Neural cell (in vitro differentiated cells): ENCODE measurements at regions not wholly inside any gene's neighbourhood (a gene's known extent, or its start where the extent isn't known, plus 50 kb on each side); places are given as distances from the start of the nearest gene placed in this dataset.
"Not testable (repeated sequence)": the region's sequence is repeated elsewhere in the genome, so short reads cannot be mapped to it uniquely, and the experiment has no call there.

Source experiments
- H2AFZ ChIP-seq: fragments of 200-600, 300-800 bp; sonication (generic), shearing (Covaris generic); 2 replicates; pipeline ENCODE4 v1.6.0; 2014; ENCODE audit warnings: low read depth, mild to moderate bottlenecking, antibody characterized with exemption, low read length, moderate library complexity
- H3F3A ChIP-seq: fragments of 200-600 bp; shearing (Covaris generic); 2 replicates; pipeline ENCODE4 v1.6.1; 2016; ENCODE audit warnings: mild to moderate bottlenecking, moderate library complexity, mixed read lengths, antibody characterized with exemption, low read length; ENCODE audit not compliant: insufficient read depth, poor library complexity, severe bottlenecking
- H3K27ac ChIP-seq: fragments of 200-600, 300-800 bp; sonication (generic), shearing (Covaris generic); 2 replicates; pipeline ENCODE4 v1.5.1; 2014; ENCODE audit warnings: mild to moderate bottlenecking, low read length, moderate library complexity
- H3K27me3 ChIP-seq: fragments of 300-800, 200-600 bp; sonication (generic), shearing (Covaris generic); 2 replicates; pipeline ENCODE4 v1.6.0; 2014; ENCODE audit warnings: mild to moderate bottlenecking, low read depth, low read length, moderate library complexity; ENCODE audit not compliant: insufficient read depth
- H3K36me3 ChIP-seq: fragments of 300-800, 200-600 bp; sonication (generic), shearing (Covaris generic); 2 replicates; pipeline ENCODE4 v1.5.1; 2014; ENCODE audit warnings: mild to moderate bottlenecking, antibody characterized with exemption, low read length, moderate library complexity; ENCODE audit not compliant: insufficient read depth
- H3K4me2 ChIP-seq: fragments of 300-800, 200-600 bp; sonication (generic), shearing (Covaris generic); 2 replicates; pipeline ENCODE4 v1.6.0; 2014; ENCODE audit warnings: mild to moderate bottlenecking, low read length
- H3K4me3 ChIP-seq: fragments of 300-800, 200-600 bp; sonication (generic), shearing (Covaris generic); 2 replicates; pipeline ENCODE4 v1.5.1; 2014; ENCODE audit warnings: mild to moderate bottlenecking, low read length, moderate library complexity
- H3K79me2 ChIP-seq: fragments of 200-600 bp; shearing (Covaris generic); replicated peaks from 2 replicates; pipeline ENCODE4 v1.6.0; 2014; ENCODE audit warnings: mild to moderate bottlenecking, low read length, moderate library complexity; ENCODE audit not compliant: insufficient read depth
- H3K9ac ChIP-seq: fragments of 300-800, 200-600 bp; sonication (generic), shearing (Covaris generic); 2 replicates; pipeline ENCODE4 v1.6.1; 2016; ENCODE audit warnings: mild to moderate bottlenecking, low read length, mixed read lengths
- H3K9me2 ChIP-seq: fragments of 200-600 bp; shearing (Covaris generic); 2 replicates; pipeline ENCODE4 v1.6.1; 2016; ENCODE audit warnings: mild to moderate bottlenecking, low read length, mixed read lengths; ENCODE audit not compliant: insufficient read depth
- H3K9me3 ChIP-seq: fragments of 200-600, 300-800 bp; sonication (generic), shearing (Covaris generic); 2 replicates; pipeline ENCODE4 v1.6.1; 2016; ENCODE audit warnings: mild to moderate bottlenecking, mixed run types, low read length, moderate library complexity, mixed read lengths
- H4K20me1 ChIP-seq: fragments of 200-600 bp; shearing (Covaris generic); 2 replicates; pipeline ENCODE4 v1.6.1; 2016; ENCODE audit warnings: mild to moderate bottlenecking, mixed run types; ENCODE audit not compliant: insufficient read depth
- CTCF ChIP-seq: fragments of 450-650 bp; IDR thresholded peaks from 2 replicates; pipeline ENCODE4 v1.5.1; 2014; ENCODE audit warnings: antibody characterized with exemption, mild to moderate bottlenecking, moderate library complexity; ENCODE audit not compliant: poor library complexity, severe bottlenecking
- EP300 ChIP-seq: fragments of 450-650 bp; conservative IDR thresholded peaks from 2 replicates; pipeline ENCODE4 v1.6.1; 2014; ENCODE audit warnings: antibody characterized with exemption, mild to moderate bottlenecking, moderate library complexity; ENCODE audit not compliant: poor library complexity, severe bottlenecking
- EZH2 ChIP-seq: fragments of 200-600, 300-800 bp; shearing (Covaris generic), sonication (generic); IDR thresholded peaks from 2 replicates; pipeline ENCODE4 v1.6.1; 2014; ENCODE audit warnings: antibody characterized with exemption, low read length, borderline replicate concordance, mild to moderate bottlenecking; ENCODE audit not compliant: insufficient read depth, poor library complexity, severe bottlenecking
- POLR2AphosphoS5 ChIP-seq: IDR thresholded peaks from 2 replicates; pipeline ENCODE4 v1.6.1; 2012
- RAD21 ChIP-seq: fragments of 450-650 bp; conservative IDR thresholded peaks from 2 replicates; pipeline ENCODE4 v1.6.1; 2014; ENCODE audit warnings: antibody characterized with exemption, mild to moderate bottlenecking, moderate library complexity
- REST ChIP-seq: IDR thresholded peaks from 2 replicates; pipeline ENCODE4 v1.6.1; 2012; ENCODE audit warnings: borderline replicate concordance
- SMC3 ChIP-seq: fragments of 450-650 bp; conservative IDR thresholded peaks from 2 replicates; pipeline ENCODE4 v1.6.1; 2014; ENCODE audit warnings: antibody characterized with exemption, mild to moderate bottlenecking, moderate library complexity; ENCODE audit not compliant: poor library complexity
- TAF1 ChIP-seq: IDR thresholded peaks from 2 replicates; pipeline ENCODE4 v1.6.1; 2012; ENCODE audit warnings: low read depth

- H3K79me2 ChIP-seq: no peaks in the 10 kb centered on the region
- no peak overlapping the region for H3K9ac ChIP-seq
- H3K36me3 ChIP-seq: no peaks in the 10 kb centered on the region
- no peak overlapping the region for H3K4me2 ChIP-seq
- H3K9me2 ChIP-seq: no peaks in the 10 kb centered on the region
- no peaks in the 10 kb centered on the region for H3F3A ChIP-seq
- H2AFZ ChIP-seq: no peak overlapping the region
- TF ChIP-seq RAD21 (no peak), SMC3 (no peak)
- H3K9me3 ChIP-seq: no peaks in the 10 kb centered on the region
- H4K20me1 ChIP-seq: no peaks in the 10 kb centered on the region
- no peaks in the 10 kb centered on the region for H3K27me3 ChIP-seq
- H3K27ac ChIP-seq: no peak overlapping the region
- no peak overlapping the region for H3K4me3 ChIP-seq
Measured at GRCh38 chrX:63282077-63282476, 69.1 kb downstream of the SPIN4 start.

GRCh38 chrX:63281465-63281864, 69.7 kb downstream of the SPIN4 start:
- H3K9ac ChIP-seq: no peak overlapping the region
- H3F3A ChIP-seq: no peaks in the 10 kb centered on the region
- H3K4me3 ChIP-seq: no peak overlapping the region
- no peaks in the 10 kb centered on the region for H4K20me1 ChIP-seq
- H3K36me3 ChIP-seq: no peaks in the 10 kb centered on the region
- no peak overlapping the region for H2AFZ ChIP-seq
- no peak overlapping the region for H3K27ac ChIP-seq
- no peaks in the 10 kb centered on the region for H3K9me3 ChIP-seq
- no peak for TF ChIP-seq RAD21
- no peak for TF ChIP-seq TAF1
- no peak for TF ChIP-seq REST
- no peak for TF ChIP-seq CTCF
- no peak for TF ChIP-seq SMC3
- no peak for TF ChIP-seq POLR2AphosphoS5
- TF ChIP-seq EP300: no peak
- TF ChIP-seq EZH2: no peak
- H3K79me2 ChIP-seq: no peaks in the 10 kb centered on the region
- H3K4me2 ChIP-seq: no peak overlapping the region
- H3K27me3 ChIP-seq: no peaks in the 10 kb centered on the region
- no peaks in the 10 kb centered on the region for H3K9me2 ChIP-seq

- not testable (repeated sequence) for H3K36me3 ChIP-seq, H3K9ac ChIP-seq, H3K4me3 ChIP-seq, H3K4me2 ChIP-seq, H3F3A ChIP-seq, H3K9me2 ChIP-seq, H4K20me1 ChIP-seq, H2AFZ ChIP-seq, H3K79me2 ChIP-seq, H3K27ac ChIP-seq, H3K27me3 ChIP-seq, H3K9me3 ChIP-seq
Measured at GRCh38 chrX:63277394-63277793, 73.7 kb downstream of the SPIN4 start.
